ENCODE measurements at regions not wholly inside any gene's neighbourhood (a gene's known extent, or its start where the extent isn't known, plus 50 kb on each side); places are given as distances from the start of the nearest gene placed in this dataset.
"Not testable (repeated sequence)": the region's sequence is repeated elsewhere in the genome, so short reads cannot be mapped to it uniquely, and the experiment has no call there.

- no peak overlapping the region for H3K4me3 ChIP-seq
- TF ChIP-seq, protein P1, sequence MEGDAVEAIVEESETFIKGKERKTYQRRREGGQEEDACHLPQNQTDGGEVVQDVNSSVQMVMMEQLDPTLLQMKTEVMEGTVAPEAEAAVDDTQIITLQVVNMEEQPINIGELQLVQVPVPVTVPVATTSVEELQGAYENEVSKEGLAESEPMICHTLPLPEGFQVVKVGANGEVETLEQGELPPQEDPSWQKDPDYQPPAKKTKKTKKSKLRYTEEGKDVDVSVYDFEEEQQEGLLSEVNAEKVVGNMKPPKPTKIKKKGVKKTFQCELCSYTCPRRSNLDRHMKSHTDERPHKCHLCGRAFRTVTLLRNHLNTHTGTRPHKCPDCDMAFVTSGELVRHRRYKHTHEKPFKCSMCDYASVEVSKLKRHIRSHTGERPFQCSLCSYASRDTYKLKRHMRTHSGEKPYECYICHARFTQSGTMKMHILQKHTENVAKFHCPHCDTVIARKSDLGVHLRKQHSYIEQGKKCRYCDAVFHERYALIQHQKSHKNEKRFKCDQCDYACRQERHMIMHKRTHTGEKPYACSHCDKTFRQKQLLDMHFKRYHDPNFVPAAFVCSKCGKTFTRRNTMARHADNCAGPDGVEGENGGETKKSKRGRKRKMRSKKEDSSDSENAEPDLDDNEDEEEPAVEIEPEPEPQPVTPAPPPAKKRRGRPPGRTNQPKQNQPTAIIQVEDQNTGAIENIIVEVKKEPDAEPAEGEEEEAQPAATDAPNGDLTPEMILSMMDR (IDR thresholded peaks at IDR 0.05): no peak
- intact Hi-C loops (cut with DNase I): no loop called here
- no peak for ATAC-seq
- H3K9me3 ChIP-seq: no peaks in the 10 kb centered on the region
- no peaks in the 10 kb centered on the region for H3K27me3 ChIP-seq (ENCODE audit: low read depth)
- H3K36me3 ChIP-seq: no peaks in the 10 kb centered on the region
- no peaks in the 10 kb centered on the region for H3K4me1 ChIP-seq
- no peak for DNase-seq
- H3K27ac ChIP-seq: no peak overlapping the region
These were observed 269.3 kb upstream of the GULP1 start for GRCh38 chr2:188022389-188022788.

DNA sequence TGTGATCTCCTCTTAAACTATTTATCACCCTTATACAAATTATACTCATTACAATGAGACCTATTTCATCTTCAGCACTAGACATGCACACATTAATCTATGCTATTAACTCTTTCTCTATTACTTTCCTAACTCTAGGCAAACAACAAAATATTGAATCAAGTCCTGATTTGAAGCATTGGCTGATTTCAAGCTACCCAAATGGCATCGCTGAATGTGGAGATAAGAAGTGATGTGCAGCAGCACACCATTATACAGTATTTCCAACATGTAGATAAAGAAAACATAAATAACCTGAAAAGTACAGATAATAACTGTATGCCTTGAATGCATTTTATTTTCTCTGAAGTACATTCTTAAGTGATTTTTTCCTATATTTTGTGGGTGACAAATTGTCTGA is 268.6 kb upstream of the GULP1 start:
- H3K4me3 ChIP-seq: no peak overlapping the region
- H3K9me3 ChIP-seq: no peaks in the 10 kb centered on the region
- intact Hi-C loops (cut with DNase I): no loop called here
- H3K27me3 ChIP-seq (ENCODE audit: low read depth): no peaks in the 10 kb centered on the region
- DNase-seq (no peak), ATAC-seq (no peak)
- no peaks in the 10 kb centered on the region for H3K36me3 ChIP-seq
- TF ChIP-seq, protein P1 (IDR thresholded peaks at IDR 0.05): no peak
- H3K27ac ChIP-seq: no peak overlapping the region
- no peaks in the 10 kb centered on the region for H3K4me1 ChIP-seq

GRCh38 chr2:188024811-188025210 is 266.9 kb upstream of the GULP1 start:
- Histone ChIP-seq H3K27me3 (ENCODE audit: low read depth) (no peaks in the 10 kb centered on the region), H3K4me1 (no peaks in the 10 kb centered on the region), H3K27ac (no peak overlapping the region), H3K9me3 (no peaks in the 10 kb centered on the region), H3K36me3 (no peaks in the 10 kb centered on the region), H3K4me3 (no peak overlapping the region)
- ATAC-seq (no peak), DNase-seq (no peak)
- intact Hi-C loops (cut with DNase I): no loop called here
- TF ChIP-seq, protein P1 (IDR thresholded peaks at IDR 0.05): no peak

DNA sequence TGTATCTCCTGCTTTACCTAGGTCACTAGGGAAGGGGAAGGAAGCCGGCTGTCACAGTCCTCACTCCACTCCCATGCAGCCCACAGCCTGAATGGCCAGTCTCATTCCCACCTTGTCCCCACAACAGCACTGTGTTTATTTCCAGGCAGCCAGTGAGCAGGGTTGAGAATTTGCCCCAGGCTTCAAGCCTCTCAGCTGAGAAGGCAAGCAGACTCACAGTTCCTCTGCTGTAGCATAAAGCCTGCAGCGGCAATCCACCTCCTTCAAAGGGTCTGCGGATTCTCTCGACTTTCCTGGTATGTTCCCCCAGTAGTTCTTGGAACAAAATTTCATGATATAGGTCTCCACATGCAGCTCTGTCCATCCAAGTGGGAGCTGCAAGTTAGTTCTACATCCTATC is 262.9 kb upstream of the GULP1 start:
- Histone ChIP-seq H3K9me3 (no peaks in the 10 kb centered on the region), H3K4me3 (no peak overlapping the region), H3K27ac (no peak overlapping the region), H3K4me1 (no peaks in the 10 kb centered on the region), H3K27me3 (ENCODE audit: low read depth) (no peaks in the 10 kb centered on the region), H3K36me3 (no peaks in the 10 kb centered on the region)
- ATAC-seq (no peak), DNase-seq (no peak)
- TF ChIP-seq, protein P1 (IDR thresholded peaks at IDR 0.05): no peak
- intact Hi-C loops (cut with DNase I): no loop called here

DNA sequence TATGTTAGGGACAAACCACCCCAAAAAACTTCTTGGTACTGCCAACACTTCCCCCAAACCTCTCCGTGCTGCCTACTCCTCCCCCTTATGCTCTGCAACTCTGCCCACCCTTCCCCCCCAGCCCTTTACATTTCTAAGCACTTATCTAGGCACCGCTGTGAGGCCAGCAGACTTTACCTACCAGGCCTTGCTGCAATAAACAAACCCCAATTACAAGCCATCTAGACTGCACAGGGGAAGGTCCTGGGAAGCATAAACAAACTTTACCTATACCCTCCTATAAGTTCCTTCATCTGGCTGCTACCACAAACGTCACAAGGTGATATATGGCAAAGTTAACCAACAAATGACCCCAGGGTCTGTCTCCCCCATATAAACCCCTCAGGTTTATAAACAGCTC is 259.4 kb upstream of the GULP1 start:
- Histone ChIP-seq H3K4me1 (no peaks in the 10 kb centered on the region), H3K27ac (no peak overlapping the region), H3K36me3 (no peaks in the 10 kb centered on the region), H3K27me3 (ENCODE audit: low read depth) (no peaks in the 10 kb centered on the region), H3K9me3 (no peaks in the 10 kb centered on the region), H3K4me3 (no peak overlapping the region)
- intact Hi-C loops (cut with DNase I): no loop called here
- DNase-seq: no peak
- no peak for ATAC-seq
- TF ChIP-seq, protein P1 (IDR thresholded peaks at IDR 0.05): no peak

- Histone ChIP-seq H3K4me3 (no peak overlapping the region), H3K36me3 (no peaks in the 10 kb centered on the region), H3K9me3 (no peaks in the 10 kb centered on the region), H3K27ac (no peak overlapping the region), H3K4me1 (no peaks in the 10 kb centered on the region), H3K27me3 (ENCODE audit: low read depth) (no peaks in the 10 kb centered on the region)
- ATAC-seq (no peak), DNase-seq (no peak)
- intact Hi-C loops (cut with DNase I): no loop called here
- TF ChIP-seq, protein P1 (IDR thresholded peaks at IDR 0.05): no peak
These were observed 258.9 kb upstream of the GULP1 start for GRCh38 chr2:188032786-188033185.

- intact Hi-C loops (cut with DNase I); DNase-seq; H3K9me3 ChIP-seq; H3K36me3 ChIP-seq; ATAC-seq; H3K27me3 ChIP-seq (ENCODE audit: low read depth); H3K4me1 ChIP-seq; H3K4me3 ChIP-seq; H3K27ac ChIP-seq: not testable (repeated sequence)
These were observed 258.4 kb upstream of the GULP1 start for GRCh38 chr2:188033240-188033639.

GRCh38 chr2:188034102-188034501 is 257.6 kb upstream of the GULP1 start:
- H3K27me3 ChIP-seq (ENCODE audit: low read depth); H3K36me3 ChIP-seq; ATAC-seq; DNase-seq; H3K4me3 ChIP-seq; H3K27ac ChIP-seq; H3K9me3 ChIP-seq; intact Hi-C loops (cut with DNase I); H3K4me1 ChIP-seq: not testable (repeated sequence)
